Neuron (in vitro differentiated cells): ENCODE measurements at regions not wholly inside any gene's neighbourhood (a gene's known extent, or its start where the extent isn't known, plus 50 kb on each side); places are given as distances from the start of the nearest gene placed in this dataset.

ENCODE experiments used
- H2AFZ ChIP-seq: one replicate; pipeline ENCODE4 v1.6.1; 2013; ENCODE audit warnings: low read depth, mild to moderate bottlenecking, inconsistent platforms, low read length, moderate library complexity
- H3K27me3 ChIP-seq: one replicate; pipeline ENCODE4 v1.6.1; 2013; ENCODE audit warnings: low read length; ENCODE audit not compliant: insufficient read depth
- H3K36me3 ChIP-seq: one replicate; pipeline ENCODE4 v1.6.1; 2013; ENCODE audit warnings: low read length; ENCODE audit not compliant: insufficient read depth
- H3K4me1 ChIP-seq: one replicate; pipeline ENCODE4 v1.6.1; 2013; ENCODE audit warnings: low read length; ENCODE audit not compliant: insufficient read depth
- H3K4me3 ChIP-seq: 2 replicates; pipeline ENCODE4 v1.5.1; 2013; ENCODE audit warnings: mild to moderate bottlenecking, low read length, moderate library complexity
- H3K9me3 ChIP-seq: one replicate; pipeline ENCODE4 v1.6.1; 2013; ENCODE audit warnings: low read length

- no peak overlapping the region for H3K4me3 ChIP-seq
- H3K27me3 ChIP-seq = no peaks in the 10 kb centered on the region
- peaks cover 4% of the 10 kb centered on the region for H3K4me1 ChIP-seq
- H3K9me3 ChIP-seq = no peaks in the 10 kb centered on the region
- no peak overlapping the region for H2AFZ ChIP-seq
- no peaks in the 10 kb centered on the region for H3K36me3 ChIP-seq
These were observed 133.7 kb downstream of the TFAP2C start for GRCh38 chr20:56762829-56763228.

- H3K9me3 ChIP-seq = no peaks in the 10 kb centered on the region
- peaks cover 4% of the 10 kb centered on the region for H3K4me1 ChIP-seq
- no peak overlapping the region for H2AFZ ChIP-seq
- no peaks in the 10 kb centered on the region for H3K36me3 ChIP-seq
- H3K27me3 ChIP-seq = no peaks in the 10 kb centered on the region
- H3K4me3 ChIP-seq = no peak overlapping the region
These were observed 135.6 kb downstream of the TFAP2C start for GRCh38 chr20:56764671-56765070.

GRCh38 chr20:56765172-56766073 lies 136.3 kb downstream of the TFAP2C start:
- Histone ChIP-seq H3K4me3 (no peak overlapping the region), H3K4me1 (peaks cover 4% of the 10 kb centered on the region), H3K36me3 (no peaks in the 10 kb centered on the region), H3K27me3 (no peaks in the 10 kb centered on the region), H3K9me3 (no peaks in the 10 kb centered on the region), H2AFZ (no peak overlapping the region)

GRCh38 chr20:56766528-56766927 lies 137.4 kb downstream of the TFAP2C start:
- no peak overlapping the region for H3K4me3 ChIP-seq
- no peaks in the 10 kb centered on the region for H3K27me3 ChIP-seq
- no peaks in the 10 kb centered on the region for H3K36me3 ChIP-seq
- no peaks in the 10 kb centered on the region for H3K9me3 ChIP-seq
- no peak overlapping the region for H2AFZ ChIP-seq
- H3K4me1 ChIP-seq = peaks cover 4% of the 10 kb centered on the region

GRCh38 chr20:56769921-56770600 lies 141.0 kb downstream of the TFAP2C start:
- H3K9me3 ChIP-seq = no peaks in the 10 kb centered on the region
- H3K36me3 ChIP-seq = no peaks in the 10 kb centered on the region
- H2AFZ ChIP-seq = no peak overlapping the region
- no peaks in the 10 kb centered on the region for H3K27me3 ChIP-seq
- H3K4me1 ChIP-seq = peaks cover 4% of the 10 kb centered on the region
- H3K4me3 ChIP-seq = no peak overlapping the region

- H3K27me3 ChIP-seq = no peaks in the 10 kb centered on the region
- H2AFZ ChIP-seq = no peak overlapping the region
- no peaks in the 10 kb centered on the region for H3K36me3 ChIP-seq
- H3K4me3 ChIP-seq = no peak overlapping the region
- H3K9me3 ChIP-seq = no peaks in the 10 kb centered on the region
- no peaks in the 10 kb centered on the region for H3K4me1 ChIP-seq
These were observed 144.6 kb downstream of the TFAP2C start for GRCh38 chr20:56773749-56774148.

- Histone ChIP-seq H2AFZ (no peak overlapping the region), H3K4me1 (no peaks in the 10 kb centered on the region), H3K36me3 (no peaks in the 10 kb centered on the region), H3K9me3 (no peaks in the 10 kb centered on the region), H3K4me3 (no peak overlapping the region), H3K27me3 (no peaks in the 10 kb centered on the region)
These were observed 145.8 kb downstream of the TFAP2C start for GRCh38 chr20:56774873-56775272.

- no peaks in the 10 kb centered on the region for H3K36me3 ChIP-seq
- no peaks in the 10 kb centered on the region for H3K4me1 ChIP-seq
- H3K4me3 ChIP-seq = no peak overlapping the region
- H3K27me3 ChIP-seq = peaks cover 2% of the 10 kb centered on the region
- no peaks in the 10 kb centered on the region for H3K9me3 ChIP-seq
- H2AFZ ChIP-seq = no peak overlapping the region
These were observed 147.2 kb downstream of the TFAP2C start for GRCh38 chr20:56776345-56776744.

- no peaks in the 10 kb centered on the region for H3K9me3 ChIP-seq
- H3K36me3 ChIP-seq = no peaks in the 10 kb centered on the region
- no peak overlapping the region for H3K4me3 ChIP-seq
- H2AFZ ChIP-seq = no peak overlapping the region
- no peaks in the 10 kb centered on the region for H3K4me1 ChIP-seq
- peaks cover 2% of the 10 kb centered on the region for H3K27me3 ChIP-seq
These were observed 149.7 kb downstream of the TFAP2C start for GRCh38 chr20:56778765-56779195.

- Histone ChIP-seq H3K36me3 (no peaks in the 10 kb centered on the region), H3K4me3 (no peak overlapping the region), H2AFZ (no peak overlapping the region)
These were observed 150.5 kb downstream of the TFAP2C start for GRCh38 chr20:56779452-56780143.

GRCh38 chr20:56780266-56780665 lies 151.2 kb downstream of the TFAP2C start:
- H3K27me3 ChIP-seq = peaks cover 2% of the 10 kb centered on the region
- no peaks in the 10 kb centered on the region for H3K9me3 ChIP-seq
- no peak overlapping the region for H2AFZ ChIP-seq
- H3K4me3 ChIP-seq = no peak overlapping the region
- H3K4me1 ChIP-seq = no peaks in the 10 kb centered on the region
- H3K36me3 ChIP-seq = no peaks in the 10 kb centered on the region

More at GRCh38 chr20:56779452-56780143, 150.5 kb downstream of the TFAP2C start:
- Histone ChIP-seq H3K9me3 (no peaks in the 10 kb centered on the region), H3K4me1 (no peaks in the 10 kb centered on the region), H3K27me3 (peaks cover 2% of the 10 kb centered on the region)

GRCh38 chr20:56781108-56781739 lies 152.1 kb downstream of the TFAP2C start:
- Histone ChIP-seq H3K9me3 (no peaks in the 10 kb centered on the region), H3K4me1 (no peaks in the 10 kb centered on the region), H2AFZ (no peak overlapping the region), H3K4me3 (no peak overlapping the region), H3K36me3 (no peaks in the 10 kb centered on the region), H3K27me3 (peaks cover 2% of the 10 kb centered on the region)
